ENCODE measurements at regions not wholly inside any gene's neighbourhood (a gene's known extent, or its start where the extent isn't known, plus 50 kb on each side); places are given as distances from the start of the nearest gene placed in this dataset.

DNA sequence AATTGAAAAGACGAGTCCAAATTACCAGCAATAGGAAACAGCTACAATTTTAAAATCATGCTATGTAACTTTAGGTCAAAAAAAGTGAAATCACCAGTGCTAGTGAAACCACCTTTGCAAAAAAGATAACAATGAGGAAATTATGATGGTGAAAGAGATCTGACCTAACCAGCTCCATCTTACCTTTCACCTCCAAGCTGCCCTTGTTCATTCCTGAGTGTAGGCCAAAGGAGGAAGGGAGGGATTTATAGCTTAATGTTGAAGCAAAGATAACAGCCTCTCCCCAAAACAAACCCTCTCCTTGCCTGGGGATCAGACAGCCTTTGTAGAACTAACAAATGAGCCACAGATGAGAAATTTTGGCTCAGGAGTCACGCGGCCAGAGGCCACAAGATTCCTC is 83.2 kb upstream of the EIF5 start:
- DNase-seq (ENCODE audit: low spot score) (no peak), ATAC-seq (no peak)
- H3K4me1 Mint-ChIP-seq = no peaks in the 10 kb centered on the region
- ChIA-PET POLR2A (no interaction called here), CTCF (interaction anchor here (0.9 to 2.0 kb wide), 3 partner anchors 31 to 146 kb away, joined by 4 to 7 read pairs (median 4); no protein-coding TSS in a partner anchor)
- no peak overlapping the region for H3K4me3 Mint-ChIP-seq
- H3K36me3 Mint-ChIP-seq = no peaks in the 10 kb centered on the region
- TF ChIP-seq E2F4 (CRISPR knock-in tag; IDR thresholded peaks at IDR 0.05; ENCODE audit: borderline replicate concordance, low read depth) (no peak), ETV6 (CRISPR knock-in tag; IDR thresholded peaks at IDR 0.05) (no peak), MLX (CRISPR knock-in tag; IDR thresholded peaks at IDR 0.05) (no peak), TEAD1 (CRISPR knock-in tag; IDR thresholded peaks at IDR 0.05) (no peak), MXD4 (CRISPR knock-in tag; IDR thresholded peaks at IDR 0.05; ENCODE audit: borderline replicate concordance) (no peak), OVOL2 (CRISPR knock-in tag; IDR thresholded peaks at IDR 0.05; ENCODE audit: borderline replicate concordance) (no peak), FOXK1 (CRISPR knock-in tag; IDR thresholded peaks at IDR 0.05) (no peak), SMAD3 (CRISPR knock-in tag; IDR thresholded peaks at IDR 0.05; ENCODE audit: borderline replicate concordance) (no peak), GABPB1 (CRISPR knock-in tag; IDR thresholded peaks at IDR 0.05) (no peak), ZBTB43 (CRISPR knock-in tag; IDR thresholded peaks at IDR 0.05) (no peak), ZNF219 (CRISPR knock-in tag; IDR thresholded peaks at IDR 0.05; ENCODE audit: borderline replicate concordance) (no peak), ZNF138 (CRISPR knock-in tag; conservative IDR thresholded peaks at IDR 0.05) (no peak), ERG (CRISPR knock-in tag; IDR thresholded peaks at IDR 0.05) (no peak), FOXJ3 (CRISPR knock-in tag; IDR thresholded peaks at IDR 0.05; ENCODE audit: borderline replicate concordance) (no peak), ZNF423 (CRISPR knock-in tag; IDR thresholded peaks at IDR 0.05) (no peak), TEAD4 (CRISPR knock-in tag; IDR thresholded peaks at IDR 0.05) (no peak), PRDM15 (CRISPR knock-in tag; IDR thresholded peaks at IDR 0.05) (no peak)
- TF ChIP-seq, protein P1, sequence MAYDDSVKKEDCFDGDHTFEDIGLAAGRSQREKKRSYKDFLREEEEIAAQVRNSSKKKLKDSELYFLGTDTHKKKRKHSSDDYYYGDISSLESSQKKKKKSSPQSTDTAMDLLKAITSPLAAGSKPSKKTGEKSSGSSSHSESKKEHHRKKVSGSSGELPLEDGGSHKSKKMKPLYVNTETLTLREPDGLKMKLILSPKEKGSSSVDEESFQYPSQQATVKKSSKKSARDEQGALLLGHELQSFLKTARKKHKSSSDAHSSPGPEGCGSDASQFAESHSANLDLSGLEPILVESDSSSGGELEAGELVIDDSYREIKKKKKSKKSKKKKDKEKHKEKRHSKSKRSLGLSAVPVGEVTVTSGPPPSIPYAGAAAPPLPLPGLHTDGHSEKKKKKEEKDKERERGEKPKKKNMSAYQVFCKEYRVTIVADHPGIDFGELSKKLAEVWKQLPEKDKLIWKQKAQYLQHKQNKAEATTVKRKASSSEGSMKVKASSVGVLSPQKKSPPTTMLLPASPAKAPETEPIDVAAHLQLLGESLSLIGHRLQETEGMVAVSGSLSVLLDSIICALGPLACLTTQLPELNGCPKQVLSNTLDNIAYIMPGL (CRISPR knock-in tag; IDR thresholded peaks at IDR 0.05) = no peak
- TF ChIP-seq, protein P2, sequence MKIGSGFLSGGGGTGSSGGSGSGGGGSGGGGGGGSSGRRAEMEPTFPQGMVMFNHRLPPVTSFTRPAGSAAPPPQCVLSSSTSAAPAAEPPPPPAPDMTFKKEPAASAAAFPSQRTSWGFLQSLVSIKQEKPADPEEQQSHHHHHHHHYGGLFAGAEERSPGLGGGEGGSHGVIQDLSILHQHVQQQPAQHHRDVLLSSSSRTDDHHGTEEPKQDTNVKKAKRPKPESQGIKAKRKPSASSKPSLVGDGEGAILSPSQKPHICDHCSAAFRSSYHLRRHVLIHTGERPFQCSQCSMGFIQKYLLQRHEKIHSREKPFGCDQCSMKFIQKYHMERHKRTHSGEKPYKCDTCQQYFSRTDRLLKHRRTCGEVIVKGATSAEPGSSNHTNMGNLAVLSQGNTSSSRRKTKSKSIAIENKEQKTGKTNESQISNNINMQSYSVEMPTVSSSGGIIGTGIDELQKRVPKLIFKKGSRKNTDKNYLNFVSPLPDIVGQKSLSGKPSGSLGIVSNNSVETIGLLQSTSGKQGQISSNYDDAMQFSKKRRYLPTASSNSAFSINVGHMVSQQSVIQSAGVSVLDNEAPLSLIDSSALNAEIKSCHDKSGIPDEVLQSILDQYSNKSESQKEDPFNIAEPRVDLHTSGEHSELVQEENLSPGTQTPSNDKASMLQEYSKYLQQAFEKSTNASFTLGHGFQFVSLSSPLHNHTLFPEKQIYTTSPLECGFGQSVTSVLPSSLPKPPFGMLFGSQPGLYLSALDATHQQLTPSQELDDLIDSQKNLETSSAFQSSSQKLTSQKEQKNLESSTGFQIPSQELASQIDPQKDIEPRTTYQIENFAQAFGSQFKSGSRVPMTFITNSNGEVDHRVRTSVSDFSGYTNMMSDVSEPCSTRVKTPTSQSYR (CRISPR knock-in tag; IDR thresholded peaks at IDR 0.05) = no peak
- peaks cover 6% of the 10 kb centered on the region for H3K9me3 Mint-ChIP-seq
- H3K27ac Mint-ChIP-seq = no peak overlapping the region
- no peaks in the 10 kb centered on the region; the same call in 1 of the 2 replicates for H3K27me3 Mint-ChIP-seq (ENCODE audit: low read depth)

All from WTC11 (cell line).